ENCODE measurements at regions not wholly inside any gene's neighbourhood (a gene's known extent, or its start where the extent isn't known, plus 50 kb on each side); places are given as distances from the start of the nearest gene placed in this dataset.
"Not testable (repeated sequence)": the region's sequence is repeated elsewhere in the genome, so short reads cannot be mapped to it uniquely, and the experiment has no call there.

GRCh38 chr7:68627247-68627864, 970.9 kb upstream of the AUTS2 start:
- ATAC-seq (no peak), DNase-seq (no peak)
- no peaks in the 10 kb centered on the region for H3K4me1 ChIP-seq
- no peak overlapping the region for H3K27ac ChIP-seq
- no peaks in the 10 kb centered on the region for H3K27me3 ChIP-seq
- intact Hi-C loops (cut with DNase I): no loop called here
- H3K9me3 ChIP-seq: peaks cover 0 to 2% of the 10 kb centered on the region in 2 donors
- H3K36me3 ChIP-seq: no peaks in the 10 kb centered on the region
- H3K4me3 ChIP-seq: no peak overlapping the region
- TF ChIP-seq CTCF (IDR thresholded peaks at IDR 0.05): no peak

GRCh38 chr7:68630914-68631313, 967.4 kb upstream of the AUTS2 start:
- intact Hi-C loops (cut with DNase I); H3K36me3 ChIP-seq; DNase-seq; H3K27me3 ChIP-seq; H3K4me1 ChIP-seq; H3K4me3 ChIP-seq; H3K27ac ChIP-seq; ATAC-seq: not testable (repeated sequence)
- H3K9me3 ChIP-seq: peaks cover 0 to 16% of the 10 kb centered on the region in 2 donors

GRCh38 chr7:68640103-68640502, 958.2 kb upstream of the AUTS2 start:
- DNase-seq: no peak
- Histone ChIP-seq H3K9me3 (peaks cover 0 to 33% of the 10 kb centered on the region in 2 donors), H3K4me3 (no peak overlapping the region), H3K27me3 (no peaks in the 10 kb centered on the region), H3K4me1 (no peaks in the 10 kb centered on the region), H3K27ac (no peak overlapping the region), H3K36me3 (no peaks in the 10 kb centered on the region)
- intact Hi-C loops (cut with DNase I): no loop called here
- no peak for TF ChIP-seq CTCF (IDR thresholded peaks at IDR 0.05)
- no peak for ATAC-seq

- H3K27me3 ChIP-seq: no peaks in the 10 kb centered on the region
- no peak for TF ChIP-seq CTCF (IDR thresholded peaks at IDR 0.05)
- no peak for DNase-seq
- H3K27ac ChIP-seq: no peak overlapping the region
- H3K4me3 ChIP-seq: no peak overlapping the region
- intact Hi-C loops (cut with DNase I): no loop called here
- H3K36me3 ChIP-seq: no peaks in the 10 kb centered on the region
- no peak for ATAC-seq
- H3K4me1 ChIP-seq: no peaks in the 10 kb centered on the region
- peaks cover 0 to 28% of the 10 kb centered on the region in 2 donors for H3K9me3 ChIP-seq
These were observed 955.5 kb upstream of the AUTS2 start for GRCh38 chr7:68642727-68643126.

- TF ChIP-seq CTCF (IDR thresholded peaks at IDR 0.05): no peak
- Histone ChIP-seq H3K36me3 (no peaks in the 10 kb centered on the region), H3K9me3 (no peaks in the 10 kb centered on the region), H3K27ac (no peak overlapping the region), H3K4me1 (no peaks in the 10 kb centered on the region), H3K4me3 (no peak overlapping the region), H3K27me3 (no peaks in the 10 kb centered on the region)
- ATAC-seq (no peak), DNase-seq (no peak)
- intact Hi-C loops (cut with DNase I): no loop called here
These were observed 934.9 kb upstream of the AUTS2 start for GRCh38 chr7:68663392-68663791.

GRCh38 chr7:68671046-68671445, 927.2 kb upstream of the AUTS2 start:
- Histone ChIP-seq H3K4me3 (no peak overlapping the region), H3K36me3 (no peaks in the 10 kb centered on the region), H3K9me3 (peaks cover 0 to 35% of the 10 kb centered on the region in 2 donors), H3K27ac (no peak overlapping the region), H3K4me1 (no peaks in the 10 kb centered on the region), H3K27me3 (no peaks in the 10 kb centered on the region)
- TF ChIP-seq CTCF (IDR thresholded peaks at IDR 0.05): no peak
- ATAC-seq: no peak
- DNase-seq: peak in 1 of 4 donors; percentile 32
- intact Hi-C loops (cut with DNase I): no loop called here
